HUES64 (cell line): ENCODE measurements at regions not wholly inside any gene's neighbourhood (a gene's known extent, or its start where the extent isn't known, plus 50 kb on each side); places are given as distances from the start of the nearest gene placed in this dataset.

Experiments
- H3K27ac ChIP-seq: 2 replicates; pipeline ENCODE4 v1.7.0; 2013; ENCODE audit warnings: low read depth, low read length, inconsistent platforms
- H3K27me3 ChIP-seq: 2 replicates; pipeline ENCODE4 v1.6.1; 2013; ENCODE audit warnings: mild to moderate bottlenecking, low read length; ENCODE audit not compliant: insufficient read depth
- H3K36me3 ChIP-seq: 2 replicates; pipeline ENCODE4 v1.6.1; 2013; ENCODE audit warnings: mild to moderate bottlenecking, low read length; ENCODE audit not compliant: insufficient read depth
- H3K4me1 ChIP-seq: 2 replicates; pipeline ENCODE4 v1.6.1; 2013; ENCODE audit warnings: mild to moderate bottlenecking, low read length, moderate library complexity; ENCODE audit not compliant: insufficient read depth
- H3K4me3 ChIP-seq: 2 replicates; pipeline ENCODE4 v1.5.1; 2013; ENCODE audit warnings: mild to moderate bottlenecking, low read length, moderate library complexity
- H3K9ac ChIP-seq: 2 replicates; pipeline ENCODE4 v1.6.1; 2013; ENCODE audit warnings: mild to moderate bottlenecking, low read depth, low read length
- H3K9me3 ChIP-seq: 2 replicates; pipeline ENCODE4 v1.6.1; 2013; ENCODE audit warnings: low read depth, low read length; ENCODE audit not compliant: insufficient read depth
- WGBS: fragments of 150-250, 120-280 bp; methylation state at CpG from one replicate; pipeline ENCODE4 v1.1.7; 2013; ENCODE audit warnings: missing lambda C conversion rate; 5-methylcytosine and 5-hydroxymethylcytosine counted together

GRCh38 chr22:49464037-49464436 lies 363.6 kb downstream of the BRD1 start:
- 89% methylated on average over 5 of the region's 6 CpGs for WGBS
- H3K27me3 ChIP-seq, result 0 out of 2 replicates have a peak, but pooled peaks cover 2% of the 10 kb centered on the region

GRCh38 chr22:49462795-49463194 lies 364.9 kb downstream of the BRD1 start:
- Histone ChIP-seq H3K27ac (no peak overlapping the region), H3K9ac (no peak overlapping the region), H3K36me3 (no peaks in the 10 kb centered on the region), H3K4me3 (no peak overlapping the region), H3K9me3 (no peaks in the 10 kb centered on the region), H3K4me1 (no peaks in the 10 kb centered on the region; the same call in 1 of the 2 replicates), H3K27me3 (0 out of 2 replicates have a peak, but pooled peaks cover 3% of the 10 kb centered on the region)
- WGBS, result 90% methylated on average over 20 of the region's 20 CpGs

More at GRCh38 chr22:49464037-49464436, 363.6 kb downstream of the BRD1 start:
- Histone ChIP-seq H3K36me3 (no peaks in the 10 kb centered on the region), H3K4me3 (no peak overlapping the region), H3K9ac (no peak overlapping the region), H3K9me3 (no peaks in the 10 kb centered on the region), H3K4me1 (no peaks in the 10 kb centered on the region; the same call in 1 of the 2 replicates), H3K27ac (no peak overlapping the region)

GRCh38 chr22:49462291-49462690 lies 365.4 kb downstream of the BRD1 start:
- no peak overlapping the region for H3K27ac ChIP-seq
- H3K4me1 ChIP-seq, result no peaks in the 10 kb centered on the region; the same call in 1 of the 2 replicates
- H3K4me3 ChIP-seq, result no peak overlapping the region
- H3K36me3 ChIP-seq, result no peaks in the 10 kb centered on the region
- no peak overlapping the region for H3K9ac ChIP-seq
- 0 out of 2 replicates have a peak, but pooled peaks cover 3% of the 10 kb centered on the region for H3K27me3 ChIP-seq
- no peaks in the 10 kb centered on the region for H3K9me3 ChIP-seq
- 88% methylated on average over 13 of the region's 13 CpGs for WGBS

- Histone ChIP-seq H3K27ac (no peak overlapping the region), H3K4me3 (no peak overlapping the region), H3K27me3 (0 out of 2 replicates have a peak, but pooled peaks cover 3% of the 10 kb centered on the region), H3K36me3 (no peaks in the 10 kb centered on the region), H3K9me3 (no peaks in the 10 kb centered on the region), H3K9ac (no peak overlapping the region), H3K4me1 (no peaks in the 10 kb centered on the region; the same call in 1 of the 2 replicates)
- WGBS, result 94% methylated on average over 19 of the region's 19 CpGs
Observed at GRCh38 chr22:49461674-49462073, 366.0 kb downstream of the BRD1 start.

GRCh38 chr22:49460592-49461281 lies 366.9 kb downstream of the BRD1 start:
- 0 out of 2 replicates have a peak, but pooled peaks cover 3% of the 10 kb centered on the region for H3K27me3 ChIP-seq
- no peaks in the 10 kb centered on the region; the same call in 1 of the 2 replicates for H3K4me1 ChIP-seq
- H3K4me3 ChIP-seq, result no peak overlapping the region
- 79% methylated on average over 14 of the region's 15 CpGs for WGBS
- H3K27ac ChIP-seq, result no peak overlapping the region
- no peaks in the 10 kb centered on the region for H3K9me3 ChIP-seq
- H3K9ac ChIP-seq, result no peak overlapping the region
- no peaks in the 10 kb centered on the region for H3K36me3 ChIP-seq

- Histone ChIP-seq H3K4me1 (no peaks in the 10 kb centered on the region; the same call in 1 of the 2 replicates), H3K9me3 (no peaks in the 10 kb centered on the region), H3K27me3 (0 out of 2 replicates have a peak, but pooled peaks cover 3% of the 10 kb centered on the region), H3K27ac (no peak overlapping the region), H3K36me3 (no peaks in the 10 kb centered on the region), H3K4me3 (no peak overlapping the region), H3K9ac (no peak overlapping the region)
- WGBS, result 96% methylated on average over 5 of the region's 5 CpGs
Observed at GRCh38 chr22:49460091-49460490, 367.6 kb downstream of the BRD1 start.

- Histone ChIP-seq H3K27ac (no peak overlapping the region), H3K27me3 (0 out of 2 replicates have a peak, but pooled peaks cover 3% of the 10 kb centered on the region), H3K4me3 (no peak overlapping the region), H3K9ac (no peak overlapping the region), H3K9me3 (no peaks in the 10 kb centered on the region), H3K4me1 (no peaks in the 10 kb centered on the region; the same call in 1 of the 2 replicates), H3K36me3 (no peaks in the 10 kb centered on the region)
- WGBS, result 95% methylated on average over 15 of the region's 15 CpGs
Observed at GRCh38 chr22:49458708-49459099, 369.0 kb downstream of the BRD1 start.

GRCh38 chr22:49457946-49458707 lies 369.5 kb downstream of the BRD1 start:
- H3K27ac ChIP-seq, result no peak overlapping the region
- 92% methylated on average over 14 of the region's 14 CpGs for WGBS
- 0 out of 2 replicates have a peak, but pooled peaks cover 3% of the 10 kb centered on the region for H3K27me3 ChIP-seq
- H3K9ac ChIP-seq, result no peak overlapping the region
- H3K36me3 ChIP-seq, result no peaks in the 10 kb centered on the region
- no peaks in the 10 kb centered on the region; the same call in 1 of the 2 replicates for H3K4me1 ChIP-seq
- H3K9me3 ChIP-seq, result no peaks in the 10 kb centered on the region
- H3K4me3 ChIP-seq, result no peak overlapping the region

- Histone ChIP-seq H3K36me3 (no peaks in the 10 kb centered on the region), H3K27ac (no peak overlapping the region), H3K4me1 (no peaks in the 10 kb centered on the region; the same call in 1 of the 2 replicates), H3K9me3 (no peaks in the 10 kb centered on the region), H3K9ac (no peak overlapping the region), H3K27me3 (peaks cover 7% of the 10 kb centered on the region; the same call in 1 of the 2 replicates), H3K4me3 (no peak overlapping the region)
- WGBS, result 88% methylated on average over 17 of the region's 17 CpGs
Observed at GRCh38 chr22:49457146-49457545, 370.5 kb downstream of the BRD1 start.

GRCh38 chr22:49455595-49455994 lies 372.1 kb downstream of the BRD1 start:
- H3K9me3 ChIP-seq, result no peaks in the 10 kb centered on the region
- H3K4me3 ChIP-seq, result no peak overlapping the region
- H3K27ac ChIP-seq, result no peak overlapping the region
- WGBS, result 89% methylated on average over 11 of the region's 11 CpGs
- no peak overlapping the region for H3K9ac ChIP-seq
- H3K4me1 ChIP-seq, result peaks cover 7% of the 10 kb centered on the region
- H3K36me3 ChIP-seq, result no peaks in the 10 kb centered on the region
- peaks cover 21% of the 10 kb centered on the region for H3K27me3 ChIP-seq

- H3K4me1 ChIP-seq, result peaks cover 7% of the 10 kb centered on the region
- no peak overlapping the region for H3K4me3 ChIP-seq
- H3K27ac ChIP-seq, result no peak overlapping the region
- H3K9me3 ChIP-seq, result no peaks in the 10 kb centered on the region
- H3K27me3 ChIP-seq, result peaks cover 24% of the 10 kb centered on the region
- H3K9ac ChIP-seq, result no peak overlapping the region
- 90% methylated on average over 7 of the region's 7 CpGs for WGBS
- H3K36me3 ChIP-seq, result no peaks in the 10 kb centered on the region
Observed at GRCh38 chr22:49454726-49455125, 372.9 kb downstream of the BRD1 start.
